Fibroblast of lung (primary cell): ENCODE measurements at regions not wholly inside any gene's neighbourhood (a gene's known extent, or its start where the extent isn't known, plus 50 kb on each side); places are given as distances from the start of the nearest gene placed in this dataset.

Source experiments
- DNase-seq, 2 donors: peaks; one replicate each; pipeline versions ENCODE4 v3.0.0 to v3.0.0-alpha.2; 2010; ENCODE audit warnings: low read depth in 2 of 2
- H2AFZ ChIP-seq: 2 replicates; pipeline ENCODE4 v1.5.1; 2012; ENCODE audit warnings: low read length, control low read depth, inconsistent platforms
- H3K27ac ChIP-seq: 2 replicates; pipeline ENCODE4 v1.5.1; 2011; ENCODE audit warnings: low read length, control low read depth; ENCODE audit not compliant: insufficient read depth
- H3K27me3 ChIP-seq: 2 replicates; pipeline ENCODE4 v1.5.1; 2011; ENCODE audit warnings: mild to moderate bottlenecking, low read length; ENCODE audit not compliant: control insufficient read depth, insufficient read depth
- H3K36me3 ChIP-seq: 2 replicates; pipeline ENCODE4 v1.5.1; 2011; ENCODE audit warnings: low read length; ENCODE audit not compliant: control insufficient read depth, insufficient read depth
- H3K4me1 ChIP-seq: 2 replicates; pipeline ENCODE4 v1.5.1; 2011; ENCODE audit warnings: low read length; ENCODE audit not compliant: control insufficient read depth, insufficient read depth; ENCODE audit errors: extremely low read depth
- H3K4me2 ChIP-seq: 2 replicates; pipeline ENCODE4 v1.5.1; 2011; ENCODE audit warnings: low read length, control low read depth; ENCODE audit not compliant: insufficient read depth; ENCODE audit errors: extremely low read depth
- H3K4me3 ChIP-seq, 4 experiments: fragments of 200-600 bp in 1 of 4; sonication (generic) in 1 of 4; replicated peaks in 1 of 4; 2 replicates each; pipeline ENCODE4 v1.5.1; 2011 to 2016; ENCODE audit warnings: low read length in 4 of 4, low read depth in 3 of 4, mild to moderate bottlenecking in 3 of 4, control low read depth in 2 of 4, inconsistent platforms in 1 of 4, mixed read lengths in 1 of 4; ENCODE audit not compliant: insufficient read depth in 1 of 4; ENCODE audit errors: control extremely low read depth in 1 of 4
- H3K79me2 ChIP-seq: 2 replicates; pipeline ENCODE4 v1.5.1; 2012; ENCODE audit warnings: mild to moderate bottlenecking, low read length, inconsistent platforms; ENCODE audit not compliant: control insufficient read depth, insufficient read depth
- H3K9ac ChIP-seq: 2 replicates; pipeline ENCODE4 v1.5.1; 2011; ENCODE audit warnings: mild to moderate bottlenecking, low read length, control low read depth; ENCODE audit not compliant: insufficient read depth
- H3K9me3 ChIP-seq: 2 replicates; pipeline ENCODE4 v1.5.1; 2012; ENCODE audit warnings: low read depth, low read length; ENCODE audit not compliant: control insufficient read depth, insufficient read depth
- H4K20me1 ChIP-seq: 2 replicates; pipeline ENCODE4 v1.5.1; 2011; ENCODE audit warnings: low read length; ENCODE audit not compliant: control insufficient read depth, insufficient read depth; ENCODE audit errors: extremely low read depth
- EZH2 ChIP-seq: IDR thresholded peaks from 2 replicates; pipeline ENCODE4 v1.5.1; 2012; ENCODE audit warnings: low read length, control low read depth, mild to moderate bottlenecking; ENCODE audit errors: missing control alignments
- TF ChIP-seq, protein P1 (sequence below), 2 donors: IDR thresholded peaks in 1 of 2; conservative IDR thresholded peaks in 1 of 2; 1 replicate in 1 of 2; 2 replicates in 1 of 2; pipeline ENCODE4 v1.5.1; 2011 to 2012; ENCODE audit warnings: low read length in 2 of 2, control low read depth in 1 of 2, inconsistent platforms in 1 of 2, low read depth in 1 of 2, mild to moderate bottlenecking in 1 of 2

DNA sequence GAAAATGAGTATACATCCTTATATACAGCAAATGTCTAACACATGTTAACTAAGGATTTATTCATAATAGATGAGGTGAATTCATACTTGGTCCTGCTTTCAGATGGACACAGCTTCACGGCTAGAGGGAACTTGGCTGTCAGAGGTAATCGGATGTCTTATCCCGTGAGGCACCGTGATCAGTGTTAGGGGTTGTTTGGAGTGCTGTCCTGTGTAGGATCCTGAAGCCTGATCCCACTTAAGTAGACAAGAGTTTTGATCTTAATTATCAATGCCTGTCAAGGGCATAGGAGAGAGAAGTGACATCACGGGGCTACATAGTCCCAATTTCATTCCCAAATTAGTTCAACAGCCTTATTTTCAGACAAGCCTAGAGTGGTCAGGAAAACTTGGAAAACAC, 204.6 kb downstream of the RNF144A start:
- Histone ChIP-seq H2AFZ (no peak overlapping the region), H3K4me2 (no peak overlapping the region), H3K9me3 (no peaks in the 10 kb centered on the region), H4K20me1 (no peaks in the 10 kb centered on the region), H3K79me2 (no peaks in the 10 kb centered on the region), H3K4me3 (no peak overlapping the region), H3K9ac (no peak overlapping the region), H3K36me3 (no peaks in the 10 kb centered on the region), H3K27me3 (no peaks in the 10 kb centered on the region), H3K4me1 (no peaks in the 10 kb centered on the region), H3K27ac (no peak overlapping the region)
- TF ChIP-seq EZH2 = no peak
- TF ChIP-seq, protein P1, sequence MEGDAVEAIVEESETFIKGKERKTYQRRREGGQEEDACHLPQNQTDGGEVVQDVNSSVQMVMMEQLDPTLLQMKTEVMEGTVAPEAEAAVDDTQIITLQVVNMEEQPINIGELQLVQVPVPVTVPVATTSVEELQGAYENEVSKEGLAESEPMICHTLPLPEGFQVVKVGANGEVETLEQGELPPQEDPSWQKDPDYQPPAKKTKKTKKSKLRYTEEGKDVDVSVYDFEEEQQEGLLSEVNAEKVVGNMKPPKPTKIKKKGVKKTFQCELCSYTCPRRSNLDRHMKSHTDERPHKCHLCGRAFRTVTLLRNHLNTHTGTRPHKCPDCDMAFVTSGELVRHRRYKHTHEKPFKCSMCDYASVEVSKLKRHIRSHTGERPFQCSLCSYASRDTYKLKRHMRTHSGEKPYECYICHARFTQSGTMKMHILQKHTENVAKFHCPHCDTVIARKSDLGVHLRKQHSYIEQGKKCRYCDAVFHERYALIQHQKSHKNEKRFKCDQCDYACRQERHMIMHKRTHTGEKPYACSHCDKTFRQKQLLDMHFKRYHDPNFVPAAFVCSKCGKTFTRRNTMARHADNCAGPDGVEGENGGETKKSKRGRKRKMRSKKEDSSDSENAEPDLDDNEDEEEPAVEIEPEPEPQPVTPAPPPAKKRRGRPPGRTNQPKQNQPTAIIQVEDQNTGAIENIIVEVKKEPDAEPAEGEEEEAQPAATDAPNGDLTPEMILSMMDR (conservative IDR thresholded peaks at IDR 0.05 in 1 of 2, IDR thresholded peaks at IDR 0.05 in 1 of 2; ENCODE audit: low read depth in 1 of 2, low read length in 2 of 2) = no peak
- no peak for DNase-seq

DNA sequence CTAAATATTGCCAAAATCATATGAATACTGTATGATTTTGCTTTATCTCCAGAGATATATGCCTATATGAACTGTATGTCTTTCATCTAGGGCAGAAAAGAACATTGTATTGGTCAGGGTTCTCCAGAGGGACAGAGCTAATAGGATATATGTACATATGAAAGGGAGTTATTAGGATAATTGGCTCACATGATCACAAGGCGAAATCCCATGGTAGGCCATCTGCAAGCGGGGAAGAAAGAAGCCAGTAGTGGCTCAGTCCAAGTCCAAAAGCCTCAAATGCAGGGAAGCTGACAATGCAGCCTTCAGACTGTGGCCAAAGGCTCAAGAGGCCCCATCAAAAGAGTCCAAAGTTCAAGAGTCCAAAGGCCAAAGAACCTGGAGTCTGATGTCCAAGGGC, 209.9 kb downstream of the RNF144A start:
- H3K9me3 ChIP-seq = no peaks in the 10 kb centered on the region
- H3K4me1 ChIP-seq = no peaks in the 10 kb centered on the region
- H3K79me2 ChIP-seq = no peaks in the 10 kb centered on the region
- no peaks in the 10 kb centered on the region for H4K20me1 ChIP-seq
- H3K36me3 ChIP-seq = no peaks in the 10 kb centered on the region
- no peak overlapping the region for H2AFZ ChIP-seq
- H3K4me2 ChIP-seq = no peak overlapping the region
- H3K27ac ChIP-seq = no peak overlapping the region
- TF ChIP-seq EZH2 = no peak
- TF ChIP-seq, protein P1 (conservative IDR thresholded peaks at IDR 0.05 in 1 of 2, IDR thresholded peaks at IDR 0.05 in 1 of 2; ENCODE audit: low read depth in 1 of 2, low read length in 2 of 2) = no peak
- no peak overlapping the region for H3K9ac ChIP-seq
- DNase-seq = no peak
- no peak overlapping the region for H3K4me3 ChIP-seq
- no peaks in the 10 kb centered on the region for H3K27me3 ChIP-seq

DNA sequence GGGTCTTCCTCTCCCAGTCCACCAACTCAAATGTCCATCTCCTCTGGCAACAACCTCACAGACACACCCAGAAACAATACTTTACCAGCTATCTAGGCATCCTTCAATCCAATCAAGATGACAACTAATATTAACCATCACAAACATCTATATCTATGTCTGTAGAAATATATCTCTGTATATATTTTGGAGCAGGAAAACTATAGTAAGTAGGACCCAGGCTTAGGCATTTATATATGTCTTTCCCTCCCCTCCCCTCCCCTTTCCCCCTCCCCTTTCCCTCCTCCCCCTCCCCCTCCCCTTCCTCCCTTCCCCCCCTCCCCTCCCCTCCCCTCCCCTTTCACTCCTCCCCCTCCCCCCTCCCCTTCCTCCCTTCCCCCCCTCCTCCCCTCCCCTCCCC, 210.5 kb downstream of the RNF144A start:
- no peaks in the 10 kb centered on the region for H3K9me3 ChIP-seq

More for the DNA sequence above, 210.5 kb downstream of the RNF144A start:
- no peaks in the 10 kb centered on the region for H3K27me3 ChIP-seq
- TF ChIP-seq EZH2 = no peak
- TF ChIP-seq, protein P1 (conservative IDR thresholded peaks at IDR 0.05 in 1 of 2, IDR thresholded peaks at IDR 0.05 in 1 of 2; ENCODE audit: low read depth in 1 of 2, low read length in 2 of 2) = no peak
- H3K79me2 ChIP-seq = no peaks in the 10 kb centered on the region
- H3K27ac ChIP-seq = no peak overlapping the region
- H3K36me3 ChIP-seq = no peaks in the 10 kb centered on the region
- no peak for DNase-seq
- no peak overlapping the region for H3K9ac ChIP-seq
- H3K4me3 ChIP-seq = no peak overlapping the region
- H2AFZ ChIP-seq = no peak overlapping the region
- H3K4me2 ChIP-seq = no peak overlapping the region
- no peaks in the 10 kb centered on the region for H3K4me1 ChIP-seq
- no peaks in the 10 kb centered on the region for H4K20me1 ChIP-seq
